Fibroblast of lung (primary cell): ENCODE measurements at regions not wholly inside any gene's neighbourhood (a gene's known extent, or its start where the extent isn't known, plus 50 kb on each side); places are given as distances from the start of the nearest gene placed in this dataset.

Experiments
- DNase-seq, 2 donors: peaks; one replicate each; pipeline versions ENCODE4 v3.0.0 to v3.0.0-alpha.2; 2010; ENCODE audit warnings: low read depth in 2 of 2
- H2AFZ ChIP-seq: 2 replicates; pipeline ENCODE4 v1.5.1; 2012; ENCODE audit warnings: low read length, control low read depth, inconsistent platforms
- H3K27ac ChIP-seq: 2 replicates; pipeline ENCODE4 v1.5.1; 2011; ENCODE audit warnings: low read length, control low read depth; ENCODE audit not compliant: insufficient read depth
- H3K27me3 ChIP-seq: 2 replicates; pipeline ENCODE4 v1.5.1; 2011; ENCODE audit warnings: mild to moderate bottlenecking, low read length; ENCODE audit not compliant: control insufficient read depth, insufficient read depth
- H3K36me3 ChIP-seq: 2 replicates; pipeline ENCODE4 v1.5.1; 2011; ENCODE audit warnings: low read length; ENCODE audit not compliant: control insufficient read depth, insufficient read depth
- H3K4me1 ChIP-seq: 2 replicates; pipeline ENCODE4 v1.5.1; 2011; ENCODE audit warnings: low read length; ENCODE audit not compliant: control insufficient read depth, insufficient read depth; ENCODE audit errors: extremely low read depth
- H3K4me2 ChIP-seq: 2 replicates; pipeline ENCODE4 v1.5.1; 2011; ENCODE audit warnings: low read length, control low read depth; ENCODE audit not compliant: insufficient read depth; ENCODE audit errors: extremely low read depth
- H3K4me3 ChIP-seq, 4 experiments: fragments of 200-600 bp in 1 of 4; sonication (generic) in 1 of 4; replicated peaks in 1 of 4; 2 replicates each; pipeline ENCODE4 v1.5.1; 2011 to 2016; ENCODE audit warnings: low read length in 4 of 4, low read depth in 3 of 4, mild to moderate bottlenecking in 3 of 4, control low read depth in 2 of 4, inconsistent platforms in 1 of 4, mixed read lengths in 1 of 4; ENCODE audit not compliant: insufficient read depth in 1 of 4; ENCODE audit errors: control extremely low read depth in 1 of 4
- H3K79me2 ChIP-seq: 2 replicates; pipeline ENCODE4 v1.5.1; 2012; ENCODE audit warnings: mild to moderate bottlenecking, low read length, inconsistent platforms; ENCODE audit not compliant: control insufficient read depth, insufficient read depth
- H3K9ac ChIP-seq: 2 replicates; pipeline ENCODE4 v1.5.1; 2011; ENCODE audit warnings: mild to moderate bottlenecking, low read length, control low read depth; ENCODE audit not compliant: insufficient read depth
- H3K9me3 ChIP-seq: 2 replicates; pipeline ENCODE4 v1.5.1; 2012; ENCODE audit warnings: low read depth, low read length; ENCODE audit not compliant: control insufficient read depth, insufficient read depth
- H4K20me1 ChIP-seq: 2 replicates; pipeline ENCODE4 v1.5.1; 2011; ENCODE audit warnings: low read length; ENCODE audit not compliant: control insufficient read depth, insufficient read depth; ENCODE audit errors: extremely low read depth
- EZH2 ChIP-seq: IDR thresholded peaks from 2 replicates; pipeline ENCODE4 v1.5.1; 2012; ENCODE audit warnings: low read length, control low read depth, mild to moderate bottlenecking; ENCODE audit errors: missing control alignments
- TF ChIP-seq, protein P1 (sequence below), 2 donors: IDR thresholded peaks in 1 of 2; conservative IDR thresholded peaks in 1 of 2; 1 replicate in 1 of 2; 2 replicates in 1 of 2; pipeline ENCODE4 v1.5.1; 2011 to 2012; ENCODE audit warnings: low read length in 2 of 2, control low read depth in 1 of 2, inconsistent platforms in 1 of 2, low read depth in 1 of 2, mild to moderate bottlenecking in 1 of 2

DNA sequence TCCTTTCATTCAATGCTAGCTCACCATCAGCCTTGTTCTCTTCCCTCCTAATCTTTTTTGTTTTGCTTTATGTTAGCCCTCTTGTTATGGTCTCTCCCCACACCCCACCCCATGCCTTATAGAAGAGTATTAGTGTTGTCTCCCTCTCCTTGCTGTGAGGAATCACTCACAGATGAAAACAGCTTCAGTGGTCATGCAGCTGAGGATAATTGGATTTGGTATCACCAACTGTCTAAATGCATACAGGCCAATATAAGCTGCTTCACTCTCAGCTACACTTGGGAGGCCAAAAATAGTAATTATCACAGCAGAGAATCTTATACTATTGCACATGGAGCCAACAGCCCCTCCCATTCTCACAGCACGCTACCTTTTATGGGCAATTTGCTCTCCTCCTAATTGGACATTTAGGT is 494.6 kb upstream of the FAM241A start:
- Histone ChIP-seq H3K4me2 (no peak overlapping the region), H3K27me3 (no peaks in the 10 kb centered on the region), H3K36me3 (no peaks in the 10 kb centered on the region), H3K9ac (no peak overlapping the region), H3K4me1 (no peaks in the 10 kb centered on the region), H2AFZ (no peak overlapping the region), H3K4me3 (no peak overlapping the region), H3K9me3 (no peaks in the 10 kb centered on the region), H3K79me2 (no peaks in the 10 kb centered on the region), H3K27ac (no peak overlapping the region), H4K20me1 (no peaks in the 10 kb centered on the region)
- no peak for DNase-seq
- TF ChIP-seq EZH2 = no peak
- TF ChIP-seq, protein P1, sequence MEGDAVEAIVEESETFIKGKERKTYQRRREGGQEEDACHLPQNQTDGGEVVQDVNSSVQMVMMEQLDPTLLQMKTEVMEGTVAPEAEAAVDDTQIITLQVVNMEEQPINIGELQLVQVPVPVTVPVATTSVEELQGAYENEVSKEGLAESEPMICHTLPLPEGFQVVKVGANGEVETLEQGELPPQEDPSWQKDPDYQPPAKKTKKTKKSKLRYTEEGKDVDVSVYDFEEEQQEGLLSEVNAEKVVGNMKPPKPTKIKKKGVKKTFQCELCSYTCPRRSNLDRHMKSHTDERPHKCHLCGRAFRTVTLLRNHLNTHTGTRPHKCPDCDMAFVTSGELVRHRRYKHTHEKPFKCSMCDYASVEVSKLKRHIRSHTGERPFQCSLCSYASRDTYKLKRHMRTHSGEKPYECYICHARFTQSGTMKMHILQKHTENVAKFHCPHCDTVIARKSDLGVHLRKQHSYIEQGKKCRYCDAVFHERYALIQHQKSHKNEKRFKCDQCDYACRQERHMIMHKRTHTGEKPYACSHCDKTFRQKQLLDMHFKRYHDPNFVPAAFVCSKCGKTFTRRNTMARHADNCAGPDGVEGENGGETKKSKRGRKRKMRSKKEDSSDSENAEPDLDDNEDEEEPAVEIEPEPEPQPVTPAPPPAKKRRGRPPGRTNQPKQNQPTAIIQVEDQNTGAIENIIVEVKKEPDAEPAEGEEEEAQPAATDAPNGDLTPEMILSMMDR (conservative IDR thresholded peaks at IDR 0.05 in 1 of 2, IDR thresholded peaks at IDR 0.05 in 1 of 2; ENCODE audit: low read depth in 1 of 2, low read length in 2 of 2) = no peak

DNA sequence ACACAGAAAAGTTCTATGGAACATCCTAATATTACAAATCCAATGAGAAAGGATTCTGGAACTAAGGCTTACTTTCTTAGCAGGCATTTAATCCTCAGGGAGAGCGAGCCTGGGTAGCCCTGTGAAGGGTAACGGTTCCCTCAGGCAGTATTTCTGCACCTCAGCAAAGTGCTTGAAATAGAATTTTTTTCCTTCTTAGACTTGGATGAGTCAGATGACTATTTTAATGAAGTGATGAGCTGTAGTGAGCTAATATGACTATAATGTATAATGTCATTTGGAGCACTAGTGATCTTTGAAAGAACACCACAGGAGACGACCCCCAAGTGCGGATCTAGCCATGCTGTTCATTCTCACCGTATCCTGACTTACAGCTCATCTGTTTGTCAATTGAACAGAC is 493.0 kb upstream of the FAM241A start:
- no peak overlapping the region for H3K4me3 ChIP-seq
- no peaks in the 10 kb centered on the region for H3K9me3 ChIP-seq
- H2AFZ ChIP-seq = no peak overlapping the region
- H3K27me3 ChIP-seq = no peaks in the 10 kb centered on the region
- no peaks in the 10 kb centered on the region for H3K36me3 ChIP-seq
- no peak for DNase-seq
- no peaks in the 10 kb centered on the region for H3K79me2 ChIP-seq
- H3K4me1 ChIP-seq = no peaks in the 10 kb centered on the region
- no peak overlapping the region for H3K27ac ChIP-seq
- no peak overlapping the region for H3K9ac ChIP-seq
- H3K4me2 ChIP-seq = no peak overlapping the region
- TF ChIP-seq, protein P1 (conservative IDR thresholded peaks at IDR 0.05 in 1 of 2, IDR thresholded peaks at IDR 0.05 in 1 of 2; ENCODE audit: low read depth in 1 of 2, low read length in 2 of 2) = no peak
- TF ChIP-seq EZH2 = no peak
- H4K20me1 ChIP-seq = no peaks in the 10 kb centered on the region

DNA sequence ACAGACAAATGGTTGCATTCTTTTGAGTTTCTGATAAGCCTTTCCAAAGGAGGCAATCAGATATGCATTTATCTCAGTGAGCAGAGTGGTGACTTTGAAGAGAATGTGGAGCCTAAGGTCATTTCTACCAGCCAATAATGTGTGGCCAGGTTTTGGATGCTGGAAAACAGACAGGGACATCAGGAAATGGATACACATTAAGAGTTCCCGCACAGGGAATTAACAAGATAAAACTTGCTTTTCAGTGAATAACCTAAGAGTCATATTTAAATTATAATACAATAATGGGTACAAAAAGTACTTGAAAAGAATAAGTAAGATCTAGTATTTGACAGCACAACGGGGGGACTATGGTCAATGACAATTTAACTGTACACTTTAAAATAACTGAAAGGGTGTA is 492.3 kb upstream of the FAM241A start:
- Histone ChIP-seq H3K36me3 (no peaks in the 10 kb centered on the region), H2AFZ (no peak overlapping the region), H3K9me3 (no peaks in the 10 kb centered on the region), H3K4me1 (no peaks in the 10 kb centered on the region), H3K27ac (no peak overlapping the region), H3K27me3 (no peaks in the 10 kb centered on the region), H3K79me2 (no peaks in the 10 kb centered on the region), H3K4me3 (no peak overlapping the region), H3K4me2 (no peak overlapping the region), H4K20me1 (no peaks in the 10 kb centered on the region), H3K9ac (no peak overlapping the region)
- TF ChIP-seq, protein P1 (conservative IDR thresholded peaks at IDR 0.05 in 1 of 2, IDR thresholded peaks at IDR 0.05 in 1 of 2; ENCODE audit: low read depth in 1 of 2, low read length in 2 of 2) = no peak
- no peak for TF ChIP-seq EZH2
- DNase-seq = no peak
